Neural progenitor cell (in vitro differentiated cells): ENCODE measurements at regions not wholly inside any gene's neighbourhood (a gene's known extent, or its start where the extent isn't known, plus 50 kb on each side); places are given as distances from the start of the nearest gene placed in this dataset.

Source experiments
- CTCF ChIP-seq: fragments of 200-600 bp; sonication (generic); IDR thresholded peaks from 2 replicates; pipeline ENCODE4 v1.5.1; 2017; ENCODE audit warnings: antibody characterized with exemption, mild to moderate bottlenecking
- EZH2 ChIP-seq: fragments of 200-600 bp; sonication (generic); IDR thresholded peaks from 2 replicates; pipeline ENCODE4 v1.6.1; 2017; ENCODE audit warnings: antibody characterized with exemption, mild to moderate bottlenecking, moderate library complexity
- EZH2phosphoT487 ChIP-seq: fragments of 200-600 bp; sonication (generic); IDR thresholded peaks from 2 replicates; pipeline ENCODE4 v1.6.1; 2017; ENCODE audit warnings: antibody characterized with exemption

DNA sequence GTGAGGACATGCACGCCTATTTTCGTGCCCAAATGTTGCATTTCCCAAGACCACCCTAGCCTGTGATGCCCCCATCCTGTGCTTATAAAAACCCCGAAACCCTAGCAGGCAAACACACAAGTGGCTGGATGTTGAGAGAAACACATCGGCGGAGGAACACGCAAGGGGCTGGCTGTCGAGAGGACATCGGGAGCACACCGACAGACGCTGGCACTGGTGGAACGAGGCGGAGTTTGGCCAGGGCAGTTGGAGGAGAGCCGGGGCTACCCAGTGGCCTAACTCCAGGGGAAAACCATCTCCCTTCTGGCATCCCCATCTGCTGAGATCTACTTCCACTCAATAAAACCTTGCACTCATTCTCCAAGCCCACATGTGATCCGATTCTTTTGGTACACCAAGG lies 225.9 kb upstream of the GRIK2 start:
- no peak for TF ChIP-seq CTCF
- no peak for TF ChIP-seq EZH2phosphoT487
- TF ChIP-seq EZH2, result no peak
